Mesothelial cell of epicardium (in vitro differentiated cells): ENCODE measurements at regions not wholly inside any gene's neighbourhood (a gene's known extent, or its start where the extent isn't known, plus 50 kb on each side); places are given as distances from the start of the nearest gene placed in this dataset.

Source experiments
- DNase-seq, 2 experiments: peaks; one replicate each; pipeline ENCODE4 v3.0.0; 2021; ENCODE audit warnings: low spot score in 2 of 2; ENCODE audit not compliant: unreplicated experiment in 2 of 2
- H3K27ac Mint-ChIP-seq: 2 replicates; pipeline ENCODE4 v1.8.0; 2021; ENCODE audit warnings: mixed read lengths
- H3K27me3 Mint-ChIP-seq: 2 replicates; pipeline ENCODE4 v1.8.0; 2021; ENCODE audit warnings: low read depth, mixed read lengths
- H3K36me3 Mint-ChIP-seq: 2 replicates; pipeline ENCODE4 v1.8.0; 2021; ENCODE audit warnings: mixed read lengths
- H3K4me1 Mint-ChIP-seq: 2 replicates; pipeline ENCODE4 v1.8.0; 2021; ENCODE audit warnings: mixed read lengths
- H3K4me3 Mint-ChIP-seq: 2 replicates; pipeline ENCODE4 v1.8.0; 2021; ENCODE audit warnings: mild to moderate bottlenecking, moderate library complexity, mixed read lengths
- H3K9me3 Mint-ChIP-seq: 2 replicates; pipeline ENCODE4 v1.8.0; 2021; ENCODE audit warnings: mixed read lengths
- TF ChIP-seq, protein P1 (sequence below): fragments of 200-600 bp; sonication (generic); IDR thresholded peaks from one replicate; pipeline ENCODE4 v1.5.0; 2021; ENCODE audit warnings: antibody characterized with exemption; ENCODE audit not compliant: unreplicated experiment

- H3K27me3 Mint-ChIP-seq: no peaks in the 10 kb centered on the region
- TF ChIP-seq, protein P1, sequence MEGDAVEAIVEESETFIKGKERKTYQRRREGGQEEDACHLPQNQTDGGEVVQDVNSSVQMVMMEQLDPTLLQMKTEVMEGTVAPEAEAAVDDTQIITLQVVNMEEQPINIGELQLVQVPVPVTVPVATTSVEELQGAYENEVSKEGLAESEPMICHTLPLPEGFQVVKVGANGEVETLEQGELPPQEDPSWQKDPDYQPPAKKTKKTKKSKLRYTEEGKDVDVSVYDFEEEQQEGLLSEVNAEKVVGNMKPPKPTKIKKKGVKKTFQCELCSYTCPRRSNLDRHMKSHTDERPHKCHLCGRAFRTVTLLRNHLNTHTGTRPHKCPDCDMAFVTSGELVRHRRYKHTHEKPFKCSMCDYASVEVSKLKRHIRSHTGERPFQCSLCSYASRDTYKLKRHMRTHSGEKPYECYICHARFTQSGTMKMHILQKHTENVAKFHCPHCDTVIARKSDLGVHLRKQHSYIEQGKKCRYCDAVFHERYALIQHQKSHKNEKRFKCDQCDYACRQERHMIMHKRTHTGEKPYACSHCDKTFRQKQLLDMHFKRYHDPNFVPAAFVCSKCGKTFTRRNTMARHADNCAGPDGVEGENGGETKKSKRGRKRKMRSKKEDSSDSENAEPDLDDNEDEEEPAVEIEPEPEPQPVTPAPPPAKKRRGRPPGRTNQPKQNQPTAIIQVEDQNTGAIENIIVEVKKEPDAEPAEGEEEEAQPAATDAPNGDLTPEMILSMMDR: no peak
- no peak overlapping the region for H3K4me3 Mint-ChIP-seq
- no peaks in the 10 kb centered on the region for H3K36me3 Mint-ChIP-seq
- no peak for DNase-seq
- H3K4me1 Mint-ChIP-seq: peaks cover 24% of the 10 kb centered on the region
- H3K27ac Mint-ChIP-seq: no peak overlapping the region
- no peaks in the 10 kb centered on the region for H3K9me3 Mint-ChIP-seq
These were observed 489.1 kb downstream of the STK39 start for GRCh38 chr2:167758292-167758691.

DNA sequence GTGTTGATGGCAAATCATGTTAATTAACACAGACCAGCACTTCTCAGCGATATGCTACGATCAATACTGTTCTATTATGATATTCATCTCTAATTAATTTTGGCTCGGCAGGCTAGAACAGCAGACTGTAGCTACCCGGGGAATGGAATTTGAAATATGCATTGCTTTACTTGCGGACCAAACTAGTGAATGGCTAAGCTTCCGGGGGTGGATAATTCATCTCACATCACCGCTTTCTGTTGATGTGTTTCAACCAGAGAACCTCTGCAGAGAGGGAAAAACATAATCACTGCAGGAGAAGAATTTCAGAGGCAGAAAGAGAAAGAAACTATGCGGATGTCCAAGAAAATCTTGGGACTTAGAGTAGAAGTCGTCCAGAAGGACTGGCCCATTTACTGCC lies 490.9 kb downstream of the STK39 start:
- Mint-ChIP-seq H3K27ac (no peak overlapping the region), H3K27me3 (peaks cover 3% of the 10 kb centered on the region), H3K4me3 (no peak overlapping the region), H3K9me3 (no peaks in the 10 kb centered on the region), H3K4me1 (peaks cover 16% of the 10 kb centered on the region), H3K36me3 (no peaks in the 10 kb centered on the region)
- DNase-seq: no peak
- TF ChIP-seq, protein P1: no peak

- Mint-ChIP-seq H3K27ac (no peak overlapping the region), H3K9me3 (no peaks in the 10 kb centered on the region), H3K27me3 (peaks cover 5% of the 10 kb centered on the region), H3K4me1 (peaks cover 20% of the 10 kb centered on the region), H3K36me3 (no peaks in the 10 kb centered on the region), H3K4me3 (no peak overlapping the region)
- TF ChIP-seq, protein P1: no peak
- DNase-seq: no peak
These were observed 494.3 kb downstream of the STK39 start for GRCh38 chr2:167753142-167753541.

- peaks cover 5% of the 10 kb centered on the region for H3K27me3 Mint-ChIP-seq
- TF ChIP-seq, protein P1: no peak
- H3K4me1 Mint-ChIP-seq: peaks cover 22% of the 10 kb centered on the region
- no peaks in the 10 kb centered on the region for H3K9me3 Mint-ChIP-seq
- H3K36me3 Mint-ChIP-seq: no peaks in the 10 kb centered on the region
- DNase-seq: no peak
- H3K4me3 Mint-ChIP-seq: no peak overlapping the region
- no peak overlapping the region for H3K27ac Mint-ChIP-seq
These were observed 494.7 kb downstream of the STK39 start for GRCh38 chr2:167752734-167753133.

GRCh38 chr2:167750675-167751074 lies 496.7 kb downstream of the STK39 start:
- TF ChIP-seq, protein P1: no peak
- no peak overlapping the region for H3K4me3 Mint-ChIP-seq
- peaks cover 32% of the 10 kb centered on the region for H3K4me1 Mint-ChIP-seq
- H3K27me3 Mint-ChIP-seq: peaks cover 5% of the 10 kb centered on the region
- H3K36me3 Mint-ChIP-seq: no peaks in the 10 kb centered on the region
- H3K9me3 Mint-ChIP-seq: no peaks in the 10 kb centered on the region
- no peak overlapping the region for H3K27ac Mint-ChIP-seq
- no peak for DNase-seq

- Mint-ChIP-seq H3K27ac (no peak overlapping the region), H3K4me3 (no peak overlapping the region), H3K36me3 (no peaks in the 10 kb centered on the region), H3K27me3 (peaks cover 5% of the 10 kb centered on the region), H3K9me3 (peaks cover 5% of the 10 kb centered on the region), H3K4me1 (peaks cover 38% of the 10 kb centered on the region)
- TF ChIP-seq, protein P1: no peak
- no peak for DNase-seq
These were observed 497.7 kb downstream of the STK39 start for GRCh38 chr2:167749660-167750059.
